ENCODE measurements at regions not wholly inside any gene's neighbourhood (a gene's known extent, or its start where the extent isn't known, plus 50 kb on each side); places are given as distances from the start of the nearest gene placed in this dataset.
"Not testable (repeated sequence)": the region's sequence is repeated elsewhere in the genome, so short reads cannot be mapped to it uniquely, and the experiment has no call there.

GRCh38 chr2:234174742-234175141, 124.2 kb downstream of the SPP2 start:
- Histone ChIP-seq H3K27me3 (ENCODE audit: control insufficient read depth, insufficient read depth, low read length) (peaks cover 8% of the 10 kb centered on the region), H3K4me3 (ENCODE audit: low read depth, low read length) (no peak overlapping the region), H3K9me3 (ENCODE audit: control insufficient read depth, insufficient read depth, low read length) (peaks cover 4% of the 10 kb centered on the region; the same call in 1 of the 2 replicates), H3K27ac (ENCODE audit: low read depth, low read length) (no peak overlapping the region)
- CTCF ChIA-PET, result no interaction called here
- TF ChIP-seq CTCF (IDR thresholded peaks at IDR 0.05; ENCODE audit: low read depth, low read length), result no peak
- no peak for DNase-seq (ENCODE audit: low read depth, low spot score)
- POLR2A ChIA-PET, result no interaction called here

- no peak for TF ChIP-seq CTCF (IDR thresholded peaks at IDR 0.05; ENCODE audit: low read depth, low read length)
- no peak overlapping the region for H3K4me3 ChIP-seq (ENCODE audit: low read depth, low read length)
- peaks cover 4% of the 10 kb centered on the region for H3K27me3 ChIP-seq (ENCODE audit: control insufficient read depth, insufficient read depth, low read length)
- no peak for DNase-seq (ENCODE audit: low read depth, low spot score)
- no peak overlapping the region for H3K27ac ChIP-seq (ENCODE audit: low read depth, low read length)
- POLR2A ChIA-PET, result no interaction called here
- CTCF ChIA-PET, result interaction anchor here (0.6 kb wide), 1 partner anchor 120 kb away, joined by 7 read pairs; no protein-coding TSS in a partner anchor
- H3K9me3 ChIP-seq (ENCODE audit: control insufficient read depth, insufficient read depth, low read length), result peaks cover 4% of the 10 kb centered on the region; the same call in 1 of the 2 replicates
Observed at GRCh38 chr2:234172532-234172931, 122.0 kb downstream of the SPP2 start.

GRCh38 chr2:234172066-234172465, 121.6 kb downstream of the SPP2 start:
- no peak for TF ChIP-seq CTCF (IDR thresholded peaks at IDR 0.05; ENCODE audit: low read depth, low read length)
- CTCF ChIA-PET, result interaction anchor here (0.6 kb wide), 1 partner anchor 121 kb away, joined by 7 read pairs; no protein-coding TSS in a partner anchor

GRCh38 chr2:234171666-234172065, 121.2 kb downstream of the SPP2 start:
- ChIA-PET POLR2A (no interaction called here), CTCF (no interaction called here)
- Histone ChIP-seq H3K9me3 (ENCODE audit: control insufficient read depth, insufficient read depth, low read length) (peaks cover 4% of the 10 kb centered on the region; the same call in 1 of the 2 replicates), H3K27ac (ENCODE audit: low read depth, low read length) (no peak overlapping the region), H3K27me3 (ENCODE audit: control insufficient read depth, insufficient read depth, low read length) (peaks cover 4% of the 10 kb centered on the region), H3K4me3 (ENCODE audit: low read depth, low read length) (no peak overlapping the region)
- DNase-seq (ENCODE audit: low read depth, low spot score), result no peak
- TF ChIP-seq CTCF (IDR thresholded peaks at IDR 0.05; ENCODE audit: low read depth, low read length), result no peak

More at GRCh38 chr2:234172066-234172465, 121.6 kb downstream of the SPP2 start:
- H3K9me3 ChIP-seq (ENCODE audit: control insufficient read depth, insufficient read depth, low read length), result peaks cover 4% of the 10 kb centered on the region; the same call in 1 of the 2 replicates
- H3K27me3 ChIP-seq (ENCODE audit: control insufficient read depth, insufficient read depth, low read length), result peaks cover 4% of the 10 kb centered on the region
- POLR2A ChIA-PET, result no interaction called here
- H3K27ac ChIP-seq (ENCODE audit: low read depth, low read length), result no peak overlapping the region
- H3K4me3 ChIP-seq (ENCODE audit: low read depth, low read length), result no peak overlapping the region
- DNase-seq (ENCODE audit: low read depth, low spot score), result no peak

GRCh38 chr2:234169674-234170073, 119.2 kb downstream of the SPP2 start:
- TF ChIP-seq CTCF (IDR thresholded peaks at IDR 0.05; ENCODE audit: low read depth, low read length), result no peak
- Histone ChIP-seq H3K9me3 (ENCODE audit: control insufficient read depth, insufficient read depth, low read length) (peaks cover 4% of the 10 kb centered on the region; the same call in 1 of the 2 replicates), H3K27me3 (ENCODE audit: control insufficient read depth, insufficient read depth, low read length) (peaks cover 4% of the 10 kb centered on the region), H3K27ac (ENCODE audit: low read depth, low read length) (no peak overlapping the region), H3K4me3 (ENCODE audit: low read depth, low read length) (no peak overlapping the region)
- no peak for DNase-seq (ENCODE audit: low read depth, low spot score)
- ChIA-PET CTCF (interaction anchor here (1.1 to 1.4 kb wide), 2 partner anchors 34 to 947 kb away, joined by 4 to 6 read pairs; no protein-coding TSS in a partner anchor), POLR2A (no interaction called here)

- H3K27ac ChIP-seq (ENCODE audit: low read depth, low read length); POLR2A ChIA-PET; H3K4me3 ChIP-seq (ENCODE audit: low read depth, low read length); H3K9me3 ChIP-seq (ENCODE audit: control insufficient read depth, insufficient read depth, low read length); DNase-seq (ENCODE audit: low read depth, low spot score); H3K27me3 ChIP-seq (ENCODE audit: control insufficient read depth, insufficient read depth, low read length): not testable (repeated sequence)
- CTCF ChIA-PET, result interaction anchor here (1.4 kb wide), 1 partner anchor 34 kb away, joined by 6 read pairs; no protein-coding TSS in a partner anchor
Observed at GRCh38 chr2:234168605-234169570, 118.4 kb downstream of the SPP2 start.
